GM23248 (cell line): ENCODE measurements at regions not wholly inside any gene's neighbourhood (a gene's known extent, or its start where the extent isn't known, plus 50 kb on each side); places are given as distances from the start of the nearest gene placed in this dataset.

Experiments
- EZH2 ChIP-seq: fragments of 200-600 bp; sonication (generic); IDR thresholded peaks from 2 replicates; pipeline ENCODE4 v1.6.1; 2018; ENCODE audit warnings: antibody characterized with exemption, mild to moderate bottlenecking; ENCODE audit not compliant: insufficient read depth, poor library complexity, severe bottlenecking
- EZH2phosphoT487 ChIP-seq: fragments of 200-600 bp; sonication (generic); IDR thresholded peaks from 2 replicates; pipeline ENCODE4 v1.6.1; 2018; ENCODE audit warnings: antibody characterized with exemption, moderate library complexity, mild to moderate bottlenecking, low read depth; ENCODE audit not compliant: insufficient read depth

GRCh38 chr18:30527917-30528316, 514.6 kb downstream of the DSC3 start:
- TF ChIP-seq EZH2, result no peak
- TF ChIP-seq EZH2phosphoT487, result no peak
